WTC11 (cell line): ENCODE measurements at regions not wholly inside any gene's neighbourhood (a gene's known extent, or its start where the extent isn't known, plus 50 kb on each side); places are given as distances from the start of the nearest gene placed in this dataset.

Source experiments
- ATAC-seq: fragments of 200-7000 bp; cut with Tn5 transposase; 2 replicates; pipeline ENCODE4 v1.10.0; 2021; ENCODE audit warnings: mild to moderate bottlenecking, moderate library complexity
- CTCF ChIA-PET: fragments of 300-600 bp; sonication (Branson Sonifier 250); formaldehyde crosslinking; loops from one replicate; lab custom pipeline; 2021; ENCODE audit warnings: antibody characterized with exemption; lab: Charles Lee
- POLR2A ChIA-PET: fragments of 350-600 bp; sonication (Branson Sonifier 250); formaldehyde crosslinking; loops from one replicate; lab custom pipeline; 2021; ENCODE audit warnings: antibody characterized with exemption; lab: Charles Lee
- DNase-seq: peaks from one replicate; pipeline ENCODE4 v3.0.0; 2021; ENCODE audit warnings: low spot score
- H3K27ac Mint-ChIP-seq: 2 replicates; pipeline ENCODE4 v1.8.0; 2021; ENCODE audit warnings: mixed read lengths
- H3K27me3 Mint-ChIP-seq: 2 replicates; pipeline ENCODE4 v1.8.0; 2021; ENCODE audit warnings: low read depth, mild to moderate bottlenecking, moderate library complexity, mixed read lengths
- H3K36me3 Mint-ChIP-seq: 2 replicates; pipeline ENCODE4 v1.8.0; 2021; ENCODE audit warnings: mixed read lengths
- H3K4me1 Mint-ChIP-seq: 2 replicates; pipeline ENCODE4 v1.8.0; 2022; ENCODE audit warnings: mixed read lengths
- H3K4me3 Mint-ChIP-seq: 2 replicates; pipeline ENCODE4 v1.8.0; 2021; ENCODE audit warnings: mild to moderate bottlenecking, moderate library complexity, mixed read lengths
- H3K9me3 Mint-ChIP-seq: 2 replicates; pipeline ENCODE4 v1.8.0; 2021; ENCODE audit warnings: mixed read lengths
- HMGA2 ChIP-seq: fragments of 250-450 bp; sonication (Bioruptor Pico); IDR thresholded peaks from 2 replicates; pipeline ENCODE4 v1.4.0; 2021; ENCODE audit warnings: mild to moderate bottlenecking, moderate library complexity
- IRF2 ChIP-seq: sonication (generic); formaldehyde crosslinking; IDR thresholded peaks from 2 replicates; pipeline ENCODE4 v1.8.0; 2022; ENCODE audit warnings: low read depth, missing genetic modification reagents, borderline replicate concordance
- JUN ChIP-seq: sonication (generic); formaldehyde crosslinking; IDR thresholded peaks from 2 replicates; pipeline ENCODE4 v1.8.0; 2023; ENCODE audit warnings: mild to moderate bottlenecking, missing genetic modification reagents
- MXD4 ChIP-seq: fragments of 250-450 bp; sonication (Bioruptor Pico); IDR thresholded peaks from 2 replicates; pipeline ENCODE4 v1.8.0; 2021; ENCODE audit warnings: mild to moderate bottlenecking, moderate library complexity, borderline replicate concordance
- NFATC4 ChIP-seq: fragments of 250-450 bp; sonication (Bioruptor Pico); IDR thresholded peaks from 2 replicates; pipeline ENCODE4 v1.9.0; 2021; ENCODE audit warnings: mild to moderate bottlenecking
- RORB ChIP-seq: fragments of 250-450 bp; sonication (Bioruptor Pico); IDR thresholded peaks from 2 replicates; pipeline ENCODE4 v1.9.0; 2021; ENCODE audit warnings: mild to moderate bottlenecking
- SMAD3 ChIP-seq: sonication (generic); formaldehyde crosslinking; IDR thresholded peaks from 2 replicates; pipeline ENCODE4 v1.8.0; 2022; ENCODE audit warnings: missing genetic modification reagents, mild to moderate bottlenecking, borderline replicate concordance
- TCF7 ChIP-seq: sonication (generic); formaldehyde crosslinking; IDR thresholded peaks from 2 replicates; pipeline ENCODE4 v1.8.0; 2022; ENCODE audit warnings: mild to moderate bottlenecking, low read depth, missing genetic modification reagents, moderate library complexity
- TEAD1 ChIP-seq: sonication (generic); formaldehyde crosslinking; IDR thresholded peaks from 2 replicates; pipeline ENCODE4 v1.8.0; 2022; ENCODE audit warnings: mild to moderate bottlenecking, missing genetic modification reagents
- TEAD4 ChIP-seq: sonication (generic); formaldehyde crosslinking; IDR thresholded peaks from 2 replicates; pipeline ENCODE4 v1.8.0; 2022; ENCODE audit warnings: mild to moderate bottlenecking, missing genetic modification reagents
- ZNF396 ChIP-seq: fragments of 250-450 bp; sonication (Bioruptor Pico); IDR thresholded peaks from 2 replicates; pipeline ENCODE4 v1.8.0; 2021; ENCODE audit warnings: mild to moderate bottlenecking, moderate library complexity, borderline replicate concordance
- ZNF423 ChIP-seq: fragments of 250-450 bp; sonication (Bioruptor Pico); IDR thresholded peaks from 2 replicates; pipeline ENCODE4 v2.1.2; 2022; ENCODE audit warnings: mild to moderate bottlenecking, moderate library complexity
- ZNF671 ChIP-seq: fragments of 250-450 bp; sonication (Bioruptor Pico); IDR thresholded peaks from 2 replicates; pipeline ENCODE4 v1.8.0; 2021; ENCODE audit warnings: mild to moderate bottlenecking
- TF ChIP-seq, protein P1 (sequence below): fragments of 250-450 bp; sonication (Bioruptor Pico); IDR thresholded peaks from 2 replicates; pipeline ENCODE4 v1.9.0; 2021; ENCODE audit warnings: moderate library complexity, mild to moderate bottlenecking, inconsistent platforms, borderline replicate concordance
- TF ChIP-seq, protein P2 (sequence below): sonication (generic); formaldehyde crosslinking; conservative IDR thresholded peaks from 2 replicates; pipeline ENCODE4 v1.8.1; 2023; ENCODE audit warnings: mild to moderate bottlenecking, low read depth, missing genetic modification reagents, moderate library complexity
- TF ChIP-seq, protein P3 (sequence below): fragments of 200-600 bp; IDR thresholded peaks from 2 replicates; pipeline ENCODE4 v1.8.0; 2022; ENCODE audit warnings: antibody characterized with exemption
- TF ChIP-seq, protein P4 (sequence below): fragments of 250-450 bp; sonication (Bioruptor Pico); IDR thresholded peaks from 2 replicates; pipeline ENCODE4 v1.9.0; 2021; ENCODE audit warnings: mild to moderate bottlenecking, borderline replicate concordance
- TF ChIP-seq, protein P5 (sequence below): sonication (generic); formaldehyde crosslinking; IDR thresholded peaks from 2 replicates; pipeline ENCODE4 v1.8.0; 2022; ENCODE audit warnings: mild to moderate bottlenecking, missing genetic modification reagents

DNA sequence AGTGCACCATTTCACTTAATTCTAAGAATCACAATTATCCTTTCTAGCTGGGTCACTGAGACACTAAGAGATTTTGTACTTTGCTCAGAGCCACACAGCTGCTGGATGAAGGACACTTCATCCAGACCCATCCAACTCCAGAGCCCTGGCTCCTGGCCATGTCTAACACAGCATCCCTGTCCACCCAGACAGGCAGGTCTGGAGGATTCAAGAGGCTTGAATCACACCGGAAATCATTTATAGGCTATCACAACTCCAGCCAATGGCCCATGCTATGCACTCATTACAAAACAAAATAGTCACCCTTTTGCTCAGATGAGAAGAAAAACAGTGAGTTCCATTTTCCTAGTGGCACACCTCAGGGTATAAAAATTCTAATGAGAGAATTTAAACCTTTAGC is 198.2 kb upstream of the LMCD1 start:
- no peaks in the 10 kb centered on the region; the same call in 1 of the 2 replicates for H3K27me3 Mint-ChIP-seq
- H3K4me1 Mint-ChIP-seq, result peaks cover 18% of the 10 kb centered on the region
- H3K36me3 Mint-ChIP-seq, result peaks cover 5% of the 10 kb centered on the region
- peaks cover 15% of the 10 kb centered on the region for H3K9me3 Mint-ChIP-seq
- no peak for DNase-seq
- CTCF ChIA-PET, result interaction anchor here (2.8 kb wide), 1 partner anchor 21 kb away, joined by 9 read pairs; no protein-coding TSS in a partner anchor
- ATAC-seq, result no peak
- no peak overlapping the region for H3K27ac Mint-ChIP-seq
- no peak overlapping the region for H3K4me3 Mint-ChIP-seq
- POLR2A ChIA-PET, result no interaction called here
- TF ChIP-seq ZNF423 (CRISPR knock-in tag) (no peak), TEAD1 (CRISPR knock-in tag) (no peak), JUN (CRISPR knock-in tag) (no peak), NFATC4 (CRISPR knock-in tag) (no peak), HMGA2 (CRISPR knock-in tag) (no peak), SMAD3 (CRISPR knock-in tag) (no peak), MXD4 (CRISPR knock-in tag) (no peak), ZNF396 (CRISPR knock-in tag) (no peak), TCF7 (CRISPR knock-in tag) (no peak), TEAD4 (no peak), ZNF671 (CRISPR knock-in tag) (no peak), IRF2 (no peak), RORB (no peak)
- TF ChIP-seq, protein P1, sequence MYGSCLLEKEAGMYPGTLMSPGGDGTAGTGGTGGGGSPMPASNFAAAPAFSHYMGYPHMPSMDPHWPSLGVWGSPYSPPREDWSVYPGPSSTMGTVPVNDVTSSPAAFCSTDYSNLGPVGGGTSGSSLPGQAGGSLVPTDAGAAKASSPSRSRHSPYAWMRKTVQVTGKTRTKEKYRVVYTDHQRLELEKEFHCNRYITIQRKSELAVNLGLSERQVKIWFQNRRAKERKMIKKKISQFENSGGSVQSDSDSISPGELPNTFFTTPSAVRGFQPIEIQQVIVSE (CRISPR knock-in tag), result no peak
- TF ChIP-seq, protein P2, sequence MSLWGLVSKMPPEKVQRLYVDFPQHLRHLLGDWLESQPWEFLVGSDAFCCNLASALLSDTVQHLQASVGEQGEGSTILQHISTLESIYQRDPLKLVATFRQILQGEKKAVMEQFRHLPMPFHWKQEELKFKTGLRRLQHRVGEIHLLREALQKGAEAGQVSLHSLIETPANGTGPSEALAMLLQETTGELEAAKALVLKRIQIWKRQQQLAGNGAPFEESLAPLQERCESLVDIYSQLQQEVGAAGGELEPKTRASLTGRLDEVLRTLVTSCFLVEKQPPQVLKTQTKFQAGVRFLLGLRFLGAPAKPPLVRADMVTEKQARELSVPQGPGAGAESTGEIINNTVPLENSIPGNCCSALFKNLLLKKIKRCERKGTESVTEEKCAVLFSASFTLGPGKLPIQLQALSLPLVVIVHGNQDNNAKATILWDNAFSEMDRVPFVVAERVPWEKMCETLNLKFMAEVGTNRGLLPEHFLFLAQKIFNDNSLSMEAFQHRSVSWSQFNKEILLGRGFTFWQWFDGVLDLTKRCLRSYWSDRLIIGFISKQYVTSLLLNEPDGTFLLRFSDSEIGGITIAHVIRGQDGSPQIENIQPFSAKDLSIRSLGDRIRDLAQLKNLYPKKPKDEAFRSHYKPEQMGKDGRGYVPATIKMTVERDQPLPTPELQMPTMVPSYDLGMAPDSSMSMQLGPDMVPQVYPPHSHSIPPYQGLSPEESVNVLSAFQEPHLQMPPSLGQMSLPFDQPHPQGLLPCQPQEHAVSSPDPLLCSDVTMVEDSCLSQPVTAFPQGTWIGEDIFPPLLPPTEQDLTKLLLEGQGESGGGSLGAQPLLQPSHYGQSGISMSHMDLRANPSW, result no peak
- TF ChIP-seq, protein P3, sequence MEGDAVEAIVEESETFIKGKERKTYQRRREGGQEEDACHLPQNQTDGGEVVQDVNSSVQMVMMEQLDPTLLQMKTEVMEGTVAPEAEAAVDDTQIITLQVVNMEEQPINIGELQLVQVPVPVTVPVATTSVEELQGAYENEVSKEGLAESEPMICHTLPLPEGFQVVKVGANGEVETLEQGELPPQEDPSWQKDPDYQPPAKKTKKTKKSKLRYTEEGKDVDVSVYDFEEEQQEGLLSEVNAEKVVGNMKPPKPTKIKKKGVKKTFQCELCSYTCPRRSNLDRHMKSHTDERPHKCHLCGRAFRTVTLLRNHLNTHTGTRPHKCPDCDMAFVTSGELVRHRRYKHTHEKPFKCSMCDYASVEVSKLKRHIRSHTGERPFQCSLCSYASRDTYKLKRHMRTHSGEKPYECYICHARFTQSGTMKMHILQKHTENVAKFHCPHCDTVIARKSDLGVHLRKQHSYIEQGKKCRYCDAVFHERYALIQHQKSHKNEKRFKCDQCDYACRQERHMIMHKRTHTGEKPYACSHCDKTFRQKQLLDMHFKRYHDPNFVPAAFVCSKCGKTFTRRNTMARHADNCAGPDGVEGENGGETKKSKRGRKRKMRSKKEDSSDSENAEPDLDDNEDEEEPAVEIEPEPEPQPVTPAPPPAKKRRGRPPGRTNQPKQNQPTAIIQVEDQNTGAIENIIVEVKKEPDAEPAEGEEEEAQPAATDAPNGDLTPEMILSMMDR, result no peak

DNA sequence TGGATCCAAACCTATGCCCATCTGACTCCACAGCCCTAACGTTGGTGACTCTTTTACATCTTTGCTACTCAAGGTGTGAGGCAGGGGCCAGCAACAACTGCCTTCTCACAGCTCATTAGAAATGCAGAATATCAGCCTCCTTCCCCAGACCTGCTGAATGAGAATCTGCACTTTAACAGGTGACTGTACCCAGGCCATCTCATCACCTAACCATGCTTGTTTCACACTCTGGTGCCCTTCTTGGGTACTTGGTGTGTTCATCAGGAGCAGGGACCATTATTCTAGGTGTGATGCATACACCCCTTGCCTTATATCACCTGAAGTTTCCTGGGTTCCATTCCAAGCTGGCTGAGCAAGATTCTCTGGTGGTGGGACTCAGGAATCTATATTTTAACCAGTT is 196.3 kb upstream of the LMCD1 start:
- Mint-ChIP-seq H3K4me3 (no peak overlapping the region), H3K36me3 (peaks cover 12% of the 10 kb centered on the region), H3K27me3 (no peaks in the 10 kb centered on the region; the same call in 1 of the 2 replicates), H3K27ac (no peak overlapping the region), H3K4me1 (peaks cover 18% of the 10 kb centered on the region), H3K9me3 (peaks cover 28% of the 10 kb centered on the region)
- TF ChIP-seq, protein P4, sequence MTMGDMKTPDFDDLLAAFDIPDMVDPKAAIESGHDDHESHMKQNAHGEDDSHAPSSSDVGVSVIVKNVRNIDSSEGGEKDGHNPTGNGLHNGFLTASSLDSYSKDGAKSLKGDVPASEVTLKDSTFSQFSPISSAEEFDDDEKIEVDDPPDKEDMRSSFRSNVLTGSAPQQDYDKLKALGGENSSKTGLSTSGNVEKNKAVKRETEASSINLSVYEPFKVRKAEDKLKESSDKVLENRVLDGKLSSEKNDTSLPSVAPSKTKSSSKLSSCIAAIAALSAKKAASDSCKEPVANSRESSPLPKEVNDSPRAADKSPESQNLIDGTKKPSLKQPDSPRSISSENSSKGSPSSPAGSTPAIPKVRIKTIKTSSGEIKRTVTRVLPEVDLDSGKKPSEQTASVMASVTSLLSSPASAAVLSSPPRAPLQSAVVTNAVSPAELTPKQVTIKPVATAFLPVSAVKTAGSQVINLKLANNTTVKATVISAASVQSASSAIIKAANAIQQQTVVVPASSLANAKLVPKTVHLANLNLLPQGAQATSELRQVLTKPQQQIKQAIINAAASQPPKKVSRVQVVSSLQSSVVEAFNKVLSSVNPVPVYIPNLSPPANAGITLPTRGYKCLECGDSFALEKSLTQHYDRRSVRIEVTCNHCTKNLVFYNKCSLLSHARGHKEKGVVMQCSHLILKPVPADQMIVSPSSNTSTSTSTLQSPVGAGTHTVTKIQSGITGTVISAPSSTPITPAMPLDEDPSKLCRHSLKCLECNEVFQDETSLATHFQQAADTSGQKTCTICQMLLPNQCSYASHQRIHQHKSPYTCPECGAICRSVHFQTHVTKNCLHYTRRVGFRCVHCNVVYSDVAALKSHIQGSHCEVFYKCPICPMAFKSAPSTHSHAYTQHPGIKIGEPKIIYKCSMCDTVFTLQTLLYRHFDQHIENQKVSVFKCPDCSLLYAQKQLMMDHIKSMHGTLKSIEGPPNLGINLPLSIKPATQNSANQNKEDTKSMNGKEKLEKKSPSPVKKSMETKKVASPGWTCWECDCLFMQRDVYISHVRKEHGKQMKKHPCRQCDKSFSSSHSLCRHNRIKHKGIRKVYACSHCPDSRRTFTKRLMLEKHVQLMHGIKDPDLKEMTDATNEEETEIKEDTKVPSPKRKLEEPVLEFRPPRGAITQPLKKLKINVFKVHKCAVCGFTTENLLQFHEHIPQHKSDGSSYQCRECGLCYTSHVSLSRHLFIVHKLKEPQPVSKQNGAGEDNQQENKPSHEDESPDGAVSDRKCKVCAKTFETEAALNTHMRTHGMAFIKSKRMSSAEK (CRISPR knock-in tag), result no peak
- TF ChIP-seq, protein P5, sequence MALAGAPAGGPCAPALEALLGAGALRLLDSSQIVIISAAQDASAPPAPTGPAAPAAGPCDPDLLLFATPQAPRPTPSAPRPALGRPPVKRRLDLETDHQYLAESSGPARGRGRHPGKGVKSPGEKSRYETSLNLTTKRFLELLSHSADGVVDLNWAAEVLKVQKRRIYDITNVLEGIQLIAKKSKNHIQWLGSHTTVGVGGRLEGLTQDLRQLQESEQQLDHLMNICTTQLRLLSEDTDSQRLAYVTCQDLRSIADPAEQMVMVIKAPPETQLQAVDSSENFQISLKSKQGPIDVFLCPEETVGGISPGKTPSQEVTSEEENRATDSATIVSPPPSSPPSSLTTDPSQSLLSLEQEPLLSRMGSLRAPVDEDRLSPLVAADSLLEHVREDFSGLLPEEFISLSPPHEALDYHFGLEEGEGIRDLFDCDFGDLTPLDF (CRISPR knock-in tag), result no peak
- DNase-seq (no peak), ATAC-seq (no peak)
- POLR2A ChIA-PET, result no interaction called here
- CTCF ChIA-PET, result interaction anchor here (1.0 to 1.2 kb wide), 2 partner anchors 19 kb away, joined by 3 to 4 read pairs; no protein-coding TSS in a partner anchor
